ENCODE measurements at regions not wholly inside any gene's neighbourhood (a gene's known extent, or its start where the extent isn't known, plus 50 kb on each side); places are given as distances from the start of the nearest gene placed in this dataset.
A peak's percentile ranks its signal among the peaks of the same experiment; 100 is the strongest.

- no peak overlapping the region for H3K27ac ChIP-seq
- peak in 2 of 3 experiments; percentile 32 for TF ChIP-seq CTCF (IDR thresholded peaks at IDR 0.05)
- no peaks in the 10 kb centered on the region for H3K36me3 ChIP-seq
- no peak overlapping the region for H3K4me3 ChIP-seq
- no peaks in the 10 kb centered on the region for H3K27me3 ChIP-seq
- intact Hi-C loops (cut with DNase I): no loop called here
- no peak for DNase-seq (ENCODE audit: low spot score in 2 of 2)
- H3K9me3 ChIP-seq: no peaks in the 10 kb centered on the region
- no peaks in the 10 kb centered on the region for H3K4me1 ChIP-seq
Measured at GRCh38 chrX:49754233-49754857, 58.6 kb upstream of the PAGE1 start.

GRCh38 chrX:49753691-49754090 lies 57.9 kb upstream of the PAGE1 start:
- Histone ChIP-seq H3K4me3 (no peak overlapping the region), H3K27ac (no peak overlapping the region), H3K27me3 (no peaks in the 10 kb centered on the region), H3K9me3 (no peaks in the 10 kb centered on the region), H3K4me1 (no peaks in the 10 kb centered on the region), H3K36me3 (no peaks in the 10 kb centered on the region)
- intact Hi-C loops (cut with DNase I): no loop called here
- no peak for TF ChIP-seq CTCF (IDR thresholded peaks at IDR 0.05)
- DNase-seq (ENCODE audit: low spot score in 2 of 2): no peak

GRCh38 chrX:49748211-49748956 lies 52.6 kb upstream of the PAGE1 start:
- intact Hi-C loops (cut with DNase I): no loop called here
- H3K27me3 ChIP-seq: no peaks in the 10 kb centered on the region
- TF ChIP-seq CTCF (IDR thresholded peaks at IDR 0.05): no peak
- no peaks in the 10 kb centered on the region for H3K9me3 ChIP-seq
- no peaks in the 10 kb centered on the region for H3K4me1 ChIP-seq
- no peak for DNase-seq (ENCODE audit: low spot score in 2 of 2)
- no peaks in the 10 kb centered on the region for H3K36me3 ChIP-seq
- no peak overlapping the region for H3K4me3 ChIP-seq
- no peak overlapping the region for H3K27ac ChIP-seq

- no peak overlapping the region for H3K4me3 ChIP-seq
- intact Hi-C loops (cut with DNase I): no loop called here
- no peaks in the 10 kb centered on the region for H3K9me3 ChIP-seq
- no peak for DNase-seq (ENCODE audit: low spot score in 2 of 2)
- no peak for TF ChIP-seq CTCF (IDR thresholded peaks at IDR 0.05)
- no peaks in the 10 kb centered on the region for H3K36me3 ChIP-seq
- H3K27me3 ChIP-seq: no peaks in the 10 kb centered on the region
- no peak overlapping the region for H3K27ac ChIP-seq
- H3K4me1 ChIP-seq: no peaks in the 10 kb centered on the region
Measured at GRCh38 chrX:49746306-49746705, 50.5 kb upstream of the PAGE1 start.

Data from ascending aorta (tissue), 2 donors.